GM03348 (cell line): ENCODE measurements at regions not wholly inside any gene's neighbourhood (a gene's known extent, or its start where the extent isn't known, plus 50 kb on each side); places are given as distances from the start of the nearest gene placed in this dataset.

Experiments
- DNase-seq: peaks from one replicate; pipeline ENCODE4 v3.0.0; 2012; ENCODE audit warnings: low spot score

- DNase-seq = peak; percentile 39
Measured at GRCh38 chr15:68500363-68501258, 68.6 kb upstream of the ITGA11 start.

- no peak for DNase-seq
Measured at GRCh38 chr15:68501259-68501591, 69.3 kb upstream of the ITGA11 start.

DNA sequence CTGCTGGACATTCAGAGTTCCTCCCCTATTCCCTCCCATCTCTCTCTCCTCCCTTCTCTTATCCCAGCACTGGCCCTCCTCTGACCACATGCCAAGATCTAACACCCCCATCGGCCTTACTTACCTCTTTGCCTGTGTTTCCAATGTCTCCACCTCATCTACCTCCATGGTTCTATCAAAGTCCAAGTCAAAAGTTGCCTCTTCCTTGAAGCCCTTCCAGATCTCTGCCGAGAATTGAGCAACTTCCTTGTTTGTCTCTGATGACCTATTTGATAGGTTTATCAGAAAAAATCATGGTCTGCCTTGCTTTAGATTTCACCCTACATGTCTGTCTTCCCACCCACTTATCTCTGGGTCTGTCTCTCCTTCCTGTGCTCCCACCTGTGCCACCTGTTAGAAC, 69.7 kb upstream of the ITGA11 start:
- DNase-seq = no peak

DNA sequence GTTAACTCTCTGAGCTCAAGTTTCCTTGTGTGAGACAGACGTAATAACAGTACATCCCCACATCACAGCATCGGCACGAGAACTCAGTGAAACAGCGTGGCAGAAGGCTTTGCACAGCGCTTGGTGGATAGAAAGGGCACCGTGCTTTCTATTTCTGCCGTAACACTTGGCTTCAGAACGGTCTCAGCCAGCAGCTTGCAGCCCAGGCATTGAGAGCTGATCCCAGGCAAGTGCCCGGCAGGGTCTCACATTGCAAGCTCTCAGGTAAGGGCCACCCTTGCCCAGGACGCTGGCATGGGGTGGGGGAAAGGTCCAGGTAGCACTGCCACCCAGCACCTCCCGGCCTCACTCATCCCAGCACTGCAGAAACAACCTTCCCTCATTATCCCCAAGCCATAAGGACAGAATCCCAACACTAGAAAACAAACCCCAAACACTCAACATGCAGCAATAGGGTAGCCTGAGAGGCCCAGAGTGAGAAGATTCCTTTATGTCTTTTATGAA, 70.5 kb upstream of the ITGA11 start:
- no peak for DNase-seq

DNA sequence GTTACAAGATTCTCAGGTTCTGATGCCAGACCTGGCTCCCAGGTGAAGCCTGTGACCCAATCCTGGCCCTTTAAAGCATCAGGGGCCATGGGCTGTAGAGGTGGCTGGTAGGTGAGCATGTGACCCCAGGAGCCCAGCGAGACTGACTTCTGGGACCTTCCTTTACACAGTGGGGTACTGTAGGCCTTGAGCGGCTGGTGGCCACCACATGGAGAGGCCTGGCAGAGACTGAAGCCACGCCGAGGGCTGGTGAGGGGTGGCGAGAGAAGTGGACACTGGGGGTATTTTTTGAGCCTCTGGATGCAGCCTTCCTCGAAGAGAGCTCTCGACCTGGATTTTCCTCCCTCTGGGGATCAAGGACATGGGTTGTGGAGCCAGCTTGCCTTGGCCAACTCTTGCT, 71.2 kb upstream of the ITGA11 start:
- no peak for DNase-seq

DNA sequence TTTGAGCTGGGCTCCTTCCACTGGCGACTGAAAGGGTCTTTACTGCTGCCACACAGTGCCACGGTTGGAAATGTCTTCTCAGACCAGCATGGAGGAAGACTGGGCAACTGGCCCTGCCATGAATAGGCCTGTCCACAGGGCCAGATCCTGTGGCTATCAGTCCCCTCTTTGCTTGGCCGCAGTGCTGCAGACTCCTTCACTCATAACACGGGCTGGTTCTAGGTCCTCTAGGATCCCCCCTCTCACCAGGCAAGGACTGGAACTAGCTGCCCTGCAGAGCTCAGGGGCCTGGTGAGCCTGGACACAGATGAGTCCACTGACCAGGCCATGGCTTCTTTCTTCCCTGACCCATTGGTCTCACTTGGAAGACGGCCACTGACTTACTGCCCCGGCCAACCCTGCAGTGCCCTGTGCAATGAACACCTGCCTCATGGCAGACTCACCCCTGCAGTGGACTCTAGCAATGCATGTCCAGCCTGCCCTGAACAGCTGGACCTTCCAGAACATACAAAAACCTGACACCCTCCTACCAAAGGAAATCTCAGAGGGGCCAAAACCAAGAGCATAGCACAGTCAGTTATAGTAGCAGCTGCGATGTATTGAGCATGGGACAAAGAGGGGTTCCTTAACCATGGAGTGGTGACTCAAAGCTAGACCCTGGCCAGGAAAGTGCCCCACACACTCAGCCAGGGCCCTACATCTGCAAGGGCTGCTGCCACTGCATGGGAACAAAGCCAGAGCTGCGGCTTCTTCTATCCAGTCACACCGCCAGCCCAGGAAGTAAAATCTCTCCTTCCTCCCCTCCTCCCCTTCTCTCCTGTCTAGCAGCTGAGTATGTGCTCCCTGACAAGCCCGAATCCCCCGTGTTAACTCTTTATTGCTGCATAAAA, 72.1 kb upstream of the ITGA11 start:
- peak; percentile 63 for DNase-seq

DNA sequence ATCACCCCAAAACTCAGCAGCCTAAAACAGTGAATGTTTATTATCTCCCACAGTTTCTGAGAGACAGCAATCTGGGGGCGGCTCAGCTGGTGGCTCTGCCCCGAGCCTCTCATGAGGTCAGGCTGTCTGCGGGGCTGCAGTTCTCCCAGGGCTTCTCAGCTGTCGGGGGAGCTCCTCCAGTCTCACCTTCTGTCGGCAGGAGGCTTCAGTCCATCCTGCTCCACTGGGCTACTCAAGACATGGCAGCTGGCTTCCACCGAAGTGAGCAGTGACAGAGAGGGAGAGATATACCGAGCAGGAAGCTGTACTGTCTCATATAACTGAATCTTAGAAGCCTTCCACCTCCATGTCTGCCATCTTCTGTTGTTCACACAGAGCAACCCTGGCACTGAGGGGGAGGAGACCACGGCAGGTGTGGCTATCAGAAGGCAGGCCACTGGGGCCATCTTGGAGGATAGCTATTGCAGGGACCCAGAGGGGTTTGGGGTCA, 72.8 kb upstream of the ITGA11 start:
- DNase-seq = no peak

- no peak for DNase-seq
Measured at GRCh38 chr15:68506071-68506470, 72.7 kb upstream of the CORO2B start.

GRCh38 chr15:68507447-68507846, 71.3 kb upstream of the CORO2B start:
- DNase-seq = no peak

DNA sequence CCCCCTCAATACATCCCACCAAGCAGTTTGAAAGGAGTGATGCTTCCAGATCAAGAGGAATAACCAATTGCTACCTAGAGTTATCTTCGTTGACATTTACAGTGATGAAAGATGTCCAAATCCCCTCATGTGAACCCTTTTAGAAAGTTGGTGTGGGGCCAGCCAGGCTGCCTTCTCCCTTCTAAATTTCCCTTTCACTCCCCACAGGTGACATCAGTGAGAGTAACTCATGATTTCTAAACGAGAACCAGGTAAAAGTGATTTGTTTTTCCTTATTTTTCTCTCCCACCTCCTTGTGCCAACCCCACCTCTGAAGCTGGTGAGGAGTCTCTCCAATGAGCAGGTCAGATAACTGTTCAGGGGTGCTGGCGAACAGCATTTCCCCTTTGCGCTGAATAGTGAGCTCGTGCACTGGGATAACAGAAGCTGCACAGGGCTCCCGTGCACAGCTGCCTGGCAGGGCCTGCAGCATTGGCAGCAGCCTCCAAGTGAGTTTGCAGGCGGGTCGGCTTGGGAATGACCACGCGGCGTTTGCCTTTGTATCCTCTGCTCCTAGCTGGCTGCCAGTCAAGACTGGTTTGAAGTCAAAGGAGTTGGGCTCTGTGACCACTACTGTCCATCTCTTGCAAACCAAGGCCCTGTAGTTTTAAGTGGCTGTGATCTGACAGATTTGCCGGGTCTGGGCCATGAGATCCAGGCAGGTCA, 70.2 kb upstream of the CORO2B start:
- no peak for DNase-seq

DNA sequence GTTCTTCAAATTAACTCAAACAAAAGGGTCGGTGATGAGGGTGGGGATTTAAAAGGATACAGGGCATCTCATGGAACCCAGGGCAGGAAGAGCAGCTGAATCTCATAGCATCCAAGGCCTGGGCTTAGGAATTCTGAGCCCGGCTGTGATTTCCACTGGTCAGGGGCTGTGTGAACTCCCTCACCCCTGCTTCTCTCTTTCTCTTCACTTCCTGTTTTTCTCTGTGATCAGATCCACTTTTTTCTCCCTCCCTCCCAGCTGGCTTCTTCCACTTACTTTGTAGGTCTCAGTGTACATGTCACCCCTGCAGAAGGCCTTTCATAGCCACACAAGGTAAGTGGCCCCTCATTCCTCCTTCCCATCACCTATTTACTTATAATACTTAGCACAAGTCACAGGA, 68.2 kb upstream of the CORO2B start:
- no peak for DNase-seq

DNA sequence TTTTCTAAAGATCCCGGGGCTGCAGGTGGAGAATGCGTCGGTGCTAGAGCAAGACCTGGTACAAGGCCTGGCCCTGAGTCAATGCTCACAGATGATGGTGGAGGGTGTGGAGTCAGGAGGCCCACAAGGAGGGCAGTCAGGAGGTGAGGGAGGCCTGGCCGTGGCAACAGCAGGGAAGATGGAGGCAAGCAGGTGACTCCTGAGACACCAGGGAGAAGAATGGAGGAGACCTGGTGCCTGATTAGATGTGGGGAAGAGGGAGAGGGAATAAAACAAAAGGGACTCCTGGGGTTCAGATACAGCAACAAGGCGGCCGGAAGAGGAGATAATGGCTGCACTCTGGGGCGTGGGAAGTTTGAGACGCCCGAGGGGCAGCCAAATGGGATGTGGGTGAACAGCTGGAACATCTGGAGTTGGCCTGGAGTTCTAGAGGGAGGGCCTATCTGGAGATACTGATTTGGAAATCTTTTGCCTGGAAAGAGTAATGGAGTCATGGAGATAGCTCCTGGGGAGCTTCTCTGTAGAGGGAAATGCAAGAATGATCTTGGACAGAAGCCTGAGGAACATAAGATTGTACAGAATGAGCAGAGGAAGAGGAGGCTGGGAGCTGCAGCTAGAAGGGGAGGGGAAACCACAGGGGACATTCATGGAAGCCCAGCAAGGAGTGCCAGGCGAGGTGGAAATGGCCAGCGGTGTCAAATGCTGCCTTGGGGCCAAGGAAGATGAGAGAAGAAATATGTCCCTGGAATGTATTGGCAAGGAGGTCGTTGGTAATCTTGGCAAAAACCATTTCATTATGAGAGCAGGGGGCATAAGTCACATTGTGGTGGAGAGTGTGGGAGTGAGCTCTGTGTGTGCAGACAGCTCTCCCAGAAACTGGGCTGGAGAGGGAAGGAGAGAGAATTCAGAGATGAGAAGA, 67.5 kb upstream of the CORO2B start:
- peak; percentile 83 for DNase-seq

DNA sequence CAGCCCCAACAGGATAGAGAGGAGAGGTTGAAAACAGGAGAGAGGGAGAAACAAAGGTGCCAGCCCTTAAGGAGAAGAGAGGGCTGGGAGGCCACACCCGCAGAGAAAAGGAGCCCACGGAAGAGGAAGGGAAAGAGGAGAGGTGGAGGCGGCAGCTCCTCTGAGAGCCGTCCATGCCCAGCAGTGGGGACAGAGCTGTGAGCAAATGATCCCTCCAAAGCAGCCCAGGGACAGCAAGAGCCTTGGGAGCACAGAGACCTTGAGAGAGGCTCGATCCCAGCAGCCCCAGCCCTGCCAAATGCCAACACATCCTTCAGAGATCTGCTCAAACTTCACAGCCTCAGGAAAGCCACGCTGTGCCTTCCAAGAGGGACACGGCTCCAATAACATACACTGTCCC, 66.7 kb upstream of the CORO2B start:
- DNase-seq = no peak

- no peak for DNase-seq
Measured at GRCh38 chr15:68512598-68512997, 66.2 kb upstream of the CORO2B start.

DNA sequence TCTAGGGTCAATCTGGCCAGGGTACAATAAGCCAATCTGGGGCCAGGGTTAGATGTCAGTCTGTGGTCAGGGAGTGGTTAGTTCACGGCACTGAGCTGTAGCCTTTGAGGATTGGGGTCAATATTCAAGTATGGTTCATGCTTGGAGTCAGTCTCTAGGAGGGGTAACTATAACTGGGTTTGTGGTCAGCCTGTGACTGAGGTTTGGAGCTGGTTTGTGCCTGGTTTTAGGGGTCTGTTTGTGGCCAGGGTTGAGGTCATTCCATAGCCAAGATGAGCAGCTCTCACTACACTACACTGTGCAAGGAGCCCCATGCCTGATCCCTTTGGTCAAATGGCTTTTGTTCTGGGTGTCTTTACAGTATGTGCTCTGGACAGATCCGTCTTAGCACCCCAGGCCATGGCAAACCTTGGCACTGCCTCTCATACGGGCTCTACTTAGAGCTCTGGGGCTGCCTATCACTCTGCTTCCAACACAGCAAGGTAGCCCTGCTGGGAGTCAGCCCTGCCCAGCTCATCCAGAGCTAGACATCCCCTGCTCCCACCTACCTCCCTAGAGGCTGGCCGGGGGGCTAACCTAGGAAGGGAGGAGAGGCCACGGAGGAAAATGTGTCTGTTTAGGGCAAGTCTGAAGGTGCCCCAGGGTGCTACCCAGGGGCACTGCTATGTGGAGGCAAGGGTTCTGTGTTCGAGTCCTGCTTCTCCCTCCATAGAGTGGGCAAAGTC, 63.3 kb upstream of the CORO2B start:
- no peak for DNase-seq

- peak; percentile 78 for DNase-seq
Measured at GRCh38 chr15:68517285-68517761, 61.5 kb upstream of the CORO2B start.

- DNase-seq = no peak
Measured at GRCh38 chr15:68518046-68518445, 60.7 kb upstream of the CORO2B start.

DNA sequence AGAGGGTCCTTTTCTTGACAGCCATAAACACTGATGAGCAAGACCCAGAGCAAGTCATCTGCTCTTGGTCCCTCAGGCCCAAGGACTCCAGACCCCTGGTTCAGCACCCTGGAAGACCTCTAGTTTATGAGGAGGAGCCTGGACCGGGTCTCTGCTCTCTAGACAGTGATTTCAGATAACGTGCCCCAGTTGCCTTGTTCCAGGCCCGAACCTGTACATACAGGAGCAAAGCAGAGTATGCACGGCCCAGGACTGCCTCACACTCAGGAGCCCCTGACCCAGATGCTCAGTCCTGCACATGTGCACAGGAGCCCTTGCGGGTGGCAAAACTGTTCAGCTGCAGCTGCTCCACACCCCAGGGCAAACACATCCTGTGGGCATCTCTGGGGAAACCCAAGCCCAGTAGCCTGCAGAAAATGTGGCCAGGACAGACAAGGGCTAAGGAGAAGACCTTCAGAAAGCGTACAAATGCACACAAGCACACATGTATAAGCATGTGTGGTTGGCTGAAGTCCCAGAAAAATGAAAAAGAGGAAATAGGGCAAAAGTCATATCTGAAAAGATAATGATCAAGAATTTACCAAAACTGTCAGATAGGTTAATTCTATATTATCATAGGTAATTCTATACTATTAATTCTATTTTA, 59.9 kb upstream of the CORO2B start:
- DNase-seq = no peak

DNA sequence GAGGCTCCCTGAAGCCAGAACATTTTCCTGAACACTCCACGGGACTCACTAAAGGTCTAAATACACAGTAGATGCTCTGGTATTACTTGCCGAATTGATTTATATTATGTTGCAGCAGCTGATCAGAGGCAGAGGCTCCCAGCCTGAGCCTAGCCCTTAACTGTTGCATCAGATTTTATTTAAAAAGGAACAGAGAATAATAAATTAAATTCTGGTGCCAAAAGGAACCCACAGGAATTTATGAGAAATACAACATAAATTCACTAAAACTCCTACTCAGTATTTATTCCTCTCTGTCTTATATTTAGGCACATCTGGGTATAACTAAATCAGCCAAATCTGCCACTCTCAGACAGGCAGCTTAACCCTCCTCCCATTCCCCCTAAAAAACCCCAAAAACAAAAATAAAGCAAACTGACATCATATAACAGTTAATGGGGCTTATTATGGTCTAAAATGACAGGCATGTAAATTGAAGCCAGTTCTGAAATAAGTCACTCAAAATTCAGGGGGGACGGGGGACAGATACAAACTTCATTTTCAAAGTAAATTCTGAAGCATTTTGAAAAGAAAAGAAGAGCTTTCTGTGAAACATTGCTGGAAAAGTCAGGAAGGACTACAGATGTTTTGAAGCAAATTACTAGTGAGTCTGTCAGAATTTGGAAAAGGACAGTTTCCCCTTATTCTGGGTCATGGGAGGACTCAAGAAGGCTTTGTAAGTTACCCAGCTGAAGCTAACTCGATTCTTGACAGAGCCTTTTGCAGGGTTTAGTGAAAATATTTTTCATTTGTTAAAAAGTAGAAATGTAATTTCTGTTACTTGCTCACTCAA, 53.8 kb upstream of the CORO2B start:
- DNase-seq = peak; percentile 76
